Right lobe of liver (tissue), 4 donors: ENCODE measurements at regions not wholly inside any gene's neighbourhood (a gene's known extent, or its start where the extent isn't known, plus 50 kb on each side); places are given as distances from the start of the nearest gene placed in this dataset.

Experiments used
- POLR2A ChIP-seq: fragments of 450-650 bp; IDR thresholded peaks from one replicate; pipeline ENCODE4 v1.6.1; 2017; ENCODE audit warnings: antibody characterized with exemption, mild to moderate bottlenecking
- TF ChIP-seq, protein P1 (sequence below), 4 donors: fragments of 200-600 bp in 3 of 4; fragments of 450-650 bp in 1 of 4; IDR thresholded peaks; one replicate each; pipeline versions ENCODE4 v1.5.1 to v1.8.0; 2016 to 2022; ENCODE audit warnings: antibody characterized with exemption in 4 of 4, mild to moderate bottlenecking in 2 of 4
- donor health status: DM: no; HTN: no; CAD: no.
- donor health status: DM: no; HTN: no; CAD: no.
- donor health status: DM: no; HTN: yes; CAD: no.

DNA sequence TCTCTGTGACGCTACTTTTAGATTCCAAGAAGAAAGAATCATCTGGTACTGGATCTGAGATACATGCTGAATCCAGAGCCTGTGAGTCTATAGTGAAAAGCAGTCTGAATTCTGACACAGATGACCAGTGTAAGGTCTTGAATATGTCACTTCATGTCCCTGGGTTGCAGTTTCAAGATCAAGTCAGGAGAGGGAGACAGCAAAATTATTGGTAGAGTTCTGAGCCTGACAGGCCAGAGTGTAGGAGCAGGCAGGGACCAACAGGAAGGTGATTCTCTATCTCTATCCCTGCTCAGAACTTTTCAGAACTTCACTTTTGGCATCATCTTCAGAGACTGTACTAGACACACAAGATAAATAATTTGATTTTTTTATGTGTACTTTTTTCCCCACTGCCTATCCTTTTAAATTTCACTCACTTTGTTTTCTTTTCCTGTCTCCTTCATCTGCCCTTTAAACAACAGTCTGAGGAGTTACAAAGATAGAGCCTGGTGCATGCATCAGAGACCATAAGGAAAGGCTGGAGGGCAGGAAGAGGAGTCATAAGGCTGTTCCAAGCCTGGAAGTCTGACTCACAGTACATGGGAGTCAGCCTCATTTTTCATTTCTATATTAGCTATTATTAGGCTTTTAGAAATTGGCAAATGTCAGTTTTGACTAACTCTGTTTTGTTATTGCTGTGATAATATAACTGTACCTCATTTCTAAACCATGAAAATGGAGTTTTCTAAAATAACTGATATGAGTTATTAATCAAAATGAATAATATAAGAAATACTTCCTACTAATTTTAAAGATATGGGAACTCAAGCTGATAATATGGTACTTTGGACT lies 120.2 kb upstream of the TMEM229A start:
- TF ChIP-seq, protein P1, sequence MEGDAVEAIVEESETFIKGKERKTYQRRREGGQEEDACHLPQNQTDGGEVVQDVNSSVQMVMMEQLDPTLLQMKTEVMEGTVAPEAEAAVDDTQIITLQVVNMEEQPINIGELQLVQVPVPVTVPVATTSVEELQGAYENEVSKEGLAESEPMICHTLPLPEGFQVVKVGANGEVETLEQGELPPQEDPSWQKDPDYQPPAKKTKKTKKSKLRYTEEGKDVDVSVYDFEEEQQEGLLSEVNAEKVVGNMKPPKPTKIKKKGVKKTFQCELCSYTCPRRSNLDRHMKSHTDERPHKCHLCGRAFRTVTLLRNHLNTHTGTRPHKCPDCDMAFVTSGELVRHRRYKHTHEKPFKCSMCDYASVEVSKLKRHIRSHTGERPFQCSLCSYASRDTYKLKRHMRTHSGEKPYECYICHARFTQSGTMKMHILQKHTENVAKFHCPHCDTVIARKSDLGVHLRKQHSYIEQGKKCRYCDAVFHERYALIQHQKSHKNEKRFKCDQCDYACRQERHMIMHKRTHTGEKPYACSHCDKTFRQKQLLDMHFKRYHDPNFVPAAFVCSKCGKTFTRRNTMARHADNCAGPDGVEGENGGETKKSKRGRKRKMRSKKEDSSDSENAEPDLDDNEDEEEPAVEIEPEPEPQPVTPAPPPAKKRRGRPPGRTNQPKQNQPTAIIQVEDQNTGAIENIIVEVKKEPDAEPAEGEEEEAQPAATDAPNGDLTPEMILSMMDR (IDR thresholded peaks at IDR 0.05) = peak; percentile 29 to 41 (median 34)
- no peak for TF ChIP-seq POLR2A
